T-helper 1 cell treated with Interleukin-12 subunit alpha and Interleukin-12 subunit beta and Interleukin-4 antibody, amounts not matched to agents 30 μg/mL and 1 μg/mL, for 36 hours (primary cell): ENCODE measurements at regions not wholly inside any gene's neighbourhood (a gene's known extent, or its start where the extent isn't known, plus 50 kb on each side); places are given as distances from the start of the nearest gene placed in this dataset.

Source experiments
- H3K27ac Mint-ChIP-seq: one replicate; pipeline ENCODE4 v1.8.0; 2021; ENCODE audit warnings: mild to moderate bottlenecking, mixed read lengths
- H3K27me3 Mint-ChIP-seq: one replicate; pipeline ENCODE4 v1.8.0; 2021; ENCODE audit warnings: low read depth, mixed read lengths
- H3K36me3 Mint-ChIP-seq: one replicate; pipeline ENCODE4 v1.8.0; 2021; ENCODE audit warnings: low read depth, mixed read lengths
- H3K4me1 Mint-ChIP-seq: one replicate; pipeline ENCODE4 v1.8.0; 2021; ENCODE audit warnings: low read depth, mixed read lengths
- H3K4me3 Mint-ChIP-seq: one replicate; pipeline ENCODE4 v1.8.0; 2021; ENCODE audit warnings: mild to moderate bottlenecking, moderate library complexity, mixed read lengths
- H3K9me3 Mint-ChIP-seq: one replicate; pipeline ENCODE4 v1.8.0; 2021; ENCODE audit warnings: mixed read lengths

- no peaks in the 10 kb centered on the region for H3K9me3 Mint-ChIP-seq
- H3K27me3 Mint-ChIP-seq = no peaks in the 10 kb centered on the region
- H3K4me3 Mint-ChIP-seq = no peak overlapping the region
- no peaks in the 10 kb centered on the region for H3K4me1 Mint-ChIP-seq
- no peak overlapping the region for H3K27ac Mint-ChIP-seq
- no peaks in the 10 kb centered on the region for H3K36me3 Mint-ChIP-seq
Measured at GRCh38 chr9:28158451-28158850, 585.2 kb upstream of the C9orf72 start.

- Mint-ChIP-seq H3K9me3 (no peaks in the 10 kb centered on the region), H3K36me3 (no peaks in the 10 kb centered on the region), H3K4me3 (no peak overlapping the region), H3K27me3 (no peaks in the 10 kb centered on the region), H3K27ac (no peak overlapping the region), H3K4me1 (no peaks in the 10 kb centered on the region)
Measured at GRCh38 chr9:28163619-28164018, 590.3 kb upstream of the C9orf72 start.

- Mint-ChIP-seq H3K27me3 (no peaks in the 10 kb centered on the region), H3K27ac (no peak overlapping the region), H3K9me3 (no peaks in the 10 kb centered on the region), H3K4me1 (no peaks in the 10 kb centered on the region), H3K36me3 (no peaks in the 10 kb centered on the region), H3K4me3 (no peak overlapping the region)
Measured at GRCh38 chr9:28166179-28166578, 592.9 kb upstream of the C9orf72 start.

GRCh38 chr9:28177142-28177541 lies 603.9 kb upstream of the C9orf72 start:
- no peaks in the 10 kb centered on the region for H3K9me3 Mint-ChIP-seq
- H3K27me3 Mint-ChIP-seq = no peaks in the 10 kb centered on the region
- H3K27ac Mint-ChIP-seq = no peak overlapping the region
- no peak overlapping the region for H3K4me3 Mint-ChIP-seq
- H3K36me3 Mint-ChIP-seq = no peaks in the 10 kb centered on the region
- no peaks in the 10 kb centered on the region for H3K4me1 Mint-ChIP-seq

- H3K9me3 Mint-ChIP-seq = no peaks in the 10 kb centered on the region
- H3K4me1 Mint-ChIP-seq = no peaks in the 10 kb centered on the region
- no peaks in the 10 kb centered on the region for H3K27me3 Mint-ChIP-seq
- no peak overlapping the region for H3K27ac Mint-ChIP-seq
- no peaks in the 10 kb centered on the region for H3K36me3 Mint-ChIP-seq
- no peak overlapping the region for H3K4me3 Mint-ChIP-seq
Measured at GRCh38 chr9:28177925-28178324, 604.6 kb upstream of the C9orf72 start.

- Mint-ChIP-seq H3K9me3 (peaks cover 6% of the 10 kb centered on the region), H3K27me3 (no peaks in the 10 kb centered on the region), H3K27ac (no peak overlapping the region), H3K4me3 (no peak overlapping the region), H3K4me1 (no peaks in the 10 kb centered on the region), H3K36me3 (no peaks in the 10 kb centered on the region)
Measured at GRCh38 chr9:28179893-28180292, 606.6 kb upstream of the C9orf72 start.

GRCh38 chr9:28190981-28191380 lies 617.7 kb upstream of the C9orf72 start:
- H3K4me1 Mint-ChIP-seq = no peaks in the 10 kb centered on the region
- no peaks in the 10 kb centered on the region for H3K27me3 Mint-ChIP-seq
- H3K27ac Mint-ChIP-seq = no peak overlapping the region
- peaks cover 46% of the 10 kb centered on the region for H3K9me3 Mint-ChIP-seq
- H3K4me3 Mint-ChIP-seq = no peak overlapping the region
- H3K36me3 Mint-ChIP-seq = peaks cover 1% of the 10 kb centered on the region

GRCh38 chr9:28197653-28198052 lies 624.4 kb upstream of the C9orf72 start:
- Mint-ChIP-seq H3K4me3 (no peak overlapping the region), H3K4me1 (no peaks in the 10 kb centered on the region), H3K9me3 (peaks cover 5% of the 10 kb centered on the region), H3K27ac (no peak overlapping the region), H3K27me3 (no peaks in the 10 kb centered on the region), H3K36me3 (no peaks in the 10 kb centered on the region)

GRCh38 chr9:28203036-28203435 lies 629.8 kb upstream of the C9orf72 start:
- H3K4me3 Mint-ChIP-seq = no peak overlapping the region
- H3K9me3 Mint-ChIP-seq = peaks cover 9% of the 10 kb centered on the region
- no peaks in the 10 kb centered on the region for H3K27me3 Mint-ChIP-seq
- no peaks in the 10 kb centered on the region for H3K4me1 Mint-ChIP-seq
- no peak overlapping the region for H3K27ac Mint-ChIP-seq
- H3K36me3 Mint-ChIP-seq = no peaks in the 10 kb centered on the region

- Mint-ChIP-seq H3K27me3 (no peaks in the 10 kb centered on the region), H3K4me3 (no peak overlapping the region), H3K9me3 (peaks cover 9% of the 10 kb centered on the region), H3K36me3 (no peaks in the 10 kb centered on the region), H3K27ac (no peak overlapping the region), H3K4me1 (no peaks in the 10 kb centered on the region)
Measured at GRCh38 chr9:28206280-28206679, 633.0 kb upstream of the C9orf72 start.

- Mint-ChIP-seq H3K36me3 (no peaks in the 10 kb centered on the region), H3K9me3 (peaks cover 4% of the 10 kb centered on the region)
Measured at GRCh38 chr9:28207657-28208056, 634.4 kb upstream of the C9orf72 start.

GRCh38 chr9:28209130-28209529 lies 635.8 kb upstream of the C9orf72 start:
- H3K27me3 Mint-ChIP-seq = no peaks in the 10 kb centered on the region
- H3K9me3 Mint-ChIP-seq = peaks cover 4% of the 10 kb centered on the region
- H3K36me3 Mint-ChIP-seq = no peaks in the 10 kb centered on the region
- H3K4me3 Mint-ChIP-seq = no peak overlapping the region
- no peaks in the 10 kb centered on the region for H3K4me1 Mint-ChIP-seq
- no peak overlapping the region for H3K27ac Mint-ChIP-seq

More at GRCh38 chr9:28207657-28208056, 634.4 kb upstream of the C9orf72 start:
- Mint-ChIP-seq H3K27ac (no peak overlapping the region), H3K4me1 (no peaks in the 10 kb centered on the region), H3K27me3 (no peaks in the 10 kb centered on the region), H3K4me3 (no peak overlapping the region)

GRCh38 chr9:28212979-28213378 lies 639.7 kb upstream of the C9orf72 start:
- H3K9me3 Mint-ChIP-seq = no peaks in the 10 kb centered on the region
- H3K36me3 Mint-ChIP-seq = no peaks in the 10 kb centered on the region
- no peak overlapping the region for H3K4me3 Mint-ChIP-seq
- H3K27me3 Mint-ChIP-seq = no peaks in the 10 kb centered on the region
- no peak overlapping the region for H3K27ac Mint-ChIP-seq
- H3K4me1 Mint-ChIP-seq = no peaks in the 10 kb centered on the region

- Mint-ChIP-seq H3K27ac (no peak overlapping the region), H3K4me3 (no peak overlapping the region)
Measured at GRCh38 chr9:28215536-28216299, 642.4 kb upstream of the C9orf72 start.

GRCh38 chr9:28232686-28233085 lies 659.4 kb upstream of the C9orf72 start:
- Mint-ChIP-seq H3K4me3 (no peak overlapping the region), H3K27ac (no peak overlapping the region), H3K27me3 (no peaks in the 10 kb centered on the region), H3K36me3 (no peaks in the 10 kb centered on the region), H3K4me1 (no peaks in the 10 kb centered on the region), H3K9me3 (peaks cover 14% of the 10 kb centered on the region)

More at GRCh38 chr9:28215536-28216299, 642.4 kb upstream of the C9orf72 start:
- no peaks in the 10 kb centered on the region for H3K9me3 Mint-ChIP-seq
- H3K36me3 Mint-ChIP-seq = no peaks in the 10 kb centered on the region
- H3K4me1 Mint-ChIP-seq = no peaks in the 10 kb centered on the region
- H3K27me3 Mint-ChIP-seq = no peaks in the 10 kb centered on the region
